HCT116 (cell line): ENCODE measurements at regions not wholly inside any gene's neighbourhood (a gene's known extent, or its start where the extent isn't known, plus 50 kb on each side); places are given as distances from the start of the nearest gene placed in this dataset.

Experiments
- ATAC-seq: fragments of 200-7000 bp; cut with Tn5 transposase; 2 replicates; pipeline ENCODE4 v1.9.1; 2020; ENCODE audit warnings: mild to moderate bottlenecking, moderate library complexity
- BruUV-seq: library from RNA; stranded (reverse); fragments of 400-500 nt; replicated peaks from 2 replicates; lab custom pipeline; 2021; lab: Mats Ljungman, UMichigan
- CTCF ChIA-PET: fragments of 300-600 bp; sonication (Branson Sonifier 250); formaldehyde crosslinking; loops from one replicate; lab custom pipeline; 2021; ENCODE audit warnings: antibody characterized with exemption; lab: Charles Lee
- POLR2A ChIA-PET: fragments of 300-600, 350-600 bp; sonication (Branson Sonifier 250); formaldehyde crosslinking; loops from one replicate; lab custom pipeline; 2021; ENCODE audit warnings: antibody characterized with exemption; lab: Charles Lee
- RAD21 ChIA-PET, 2 experiments: fragments of 300-600 bp; sonication (Branson Sonifier 250); formaldehyde crosslinking; loops; one replicate each; lab custom pipeline; 2023; ENCODE audit warnings: low total read pairs in 2 of 2; ENCODE audit not compliant: uncharacterized antibody in 2 of 2, unreplicated experiment in 2 of 2, low non-redundant PET in 1 of 2; lab: Charles Lee
- DNase-seq: peaks from one replicate; pipeline ENCODE4 v3.0.0-alpha.2; 2010; ENCODE audit warnings: low read depth, low spot score
- H2AFZ ChIP-seq: fragments of 200-600 bp; shearing (Covaris generic), sonication (generic); 2 replicates; pipeline ENCODE4 v1.6.1; 2017; ENCODE audit warnings: low read depth, mixed run types, mixed read lengths, antibody characterized with exemption, low read length; ENCODE audit not compliant: poor library complexity, severe bottlenecking
- H3K27ac ChIP-seq: 2 replicates; pipeline ENCODE4 v1.5.1; 2012; ENCODE audit warnings: low read depth, low read length
- H3K27me3 ChIP-seq: fragments of 200-600 bp; sonication (generic); 2 replicates; pipeline ENCODE4 v1.6.1; 2016; ENCODE audit warnings: mixed run types, low read length, mixed read lengths; ENCODE audit not compliant: insufficient read depth
- H3K36me3 ChIP-seq, 2 experiments: fragments of 200-500 bp in 1 of 2; fragments of 200-600 bp in 1 of 2; sonication (Bioruptor generic) in 1 of 2; sonication (generic) in 1 of 2; 2 replicates each; pipeline versions ENCODE4 v1.5.1 to v1.6.1; 2014 to 2016; ENCODE audit warnings: low read length in 2 of 2, inconsistent platforms in 1 of 2, mixed read lengths in 1 of 2, mixed run types in 1 of 2; ENCODE audit not compliant: insufficient read depth in 2 of 2, control insufficient read depth in 1 of 2
- H3K4me1 ChIP-seq, 2 experiments: fragments of 200-600 bp in 1 of 2; sonication (generic) in 1 of 2; 2 replicates each; pipeline versions ENCODE4 v1.5.1 to v1.6.1; 2012 to 2017; ENCODE audit warnings: low read length in 2 of 2, inconsistent platforms in 1 of 2, mild to moderate bottlenecking in 1 of 2, mixed read lengths in 1 of 2, mixed run types in 1 of 2, moderate library complexity in 1 of 2; ENCODE audit not compliant: insufficient read depth in 2 of 2, control insufficient read depth in 1 of 2
- H3K4me2 ChIP-seq: fragments of 200-600 bp; sonication (generic); 2 replicates; pipeline ENCODE4 v1.6.1; 2017; ENCODE audit warnings: mixed run types, low read length, mixed read lengths
- H3K4me3 ChIP-seq, 2 experiments: fragments of 200-600 bp in 1 of 2; sonication (generic) in 1 of 2; replicated peaks in 1 of 2; 2 replicates each; pipeline ENCODE4 v1.5.1; 2011 to 2016; ENCODE audit warnings: low read length in 2 of 2, control low read depth in 1 of 2, low read depth in 1 of 2, mild to moderate bottlenecking in 1 of 2, mixed read lengths in 1 of 2, mixed run types in 1 of 2
- H3K79me2 ChIP-seq: fragments of 200-600 bp; sonication (generic); 2 replicates; pipeline ENCODE4 v1.6.1; 2017; ENCODE audit warnings: mild to moderate bottlenecking, mixed run types, low read length, moderate library complexity, mixed read lengths; ENCODE audit not compliant: insufficient read depth
- H3K9ac ChIP-seq: fragments of 200-600 bp; sonication (generic); 2 replicates; pipeline ENCODE4 v1.6.1; 2016; ENCODE audit warnings: low read length, mixed read lengths
- H3K9me2 ChIP-seq: fragments of 200-600 bp; sonication (generic), shearing (Covaris generic); 2 replicates; pipeline ENCODE4 v1.6.1; 2017; ENCODE audit warnings: mixed run types, mild to moderate bottlenecking, moderate library complexity; ENCODE audit not compliant: insufficient read depth
- H3K9me3 ChIP-seq, 2 experiments: fragments of 200-500 bp in 1 of 2; fragments of 200-600 bp in 1 of 2; sonication (Bioruptor generic) in 1 of 2; sonication (generic) in 1 of 2; 2 replicates each; pipeline ENCODE4 v1.6.1; 2014 to 2017; ENCODE audit warnings: low read length in 2 of 2, mixed read lengths in 2 of 2, inconsistent platforms in 1 of 2, low read depth in 1 of 2, mild to moderate bottlenecking in 1 of 2, mixed run types in 1 of 2, moderate library complexity in 1 of 2; ENCODE audit not compliant: control insufficient read depth in 1 of 2, insufficient read depth in 1 of 2
- H4K20me1 ChIP-seq: fragments of 200-600 bp; sonication (generic), shearing (Covaris generic); 2 replicates; pipeline ENCODE4 v1.6.1; 2017; ENCODE audit warnings: mixed run types, mild to moderate bottlenecking, moderate library complexity; ENCODE audit not compliant: insufficient read depth
- CBX3 ChIP-seq: IDR thresholded peaks from 2 replicates; pipeline ENCODE4 v1.6.1; 2012; ENCODE audit warnings: low read depth
- CEBPB ChIP-seq: IDR thresholded peaks from 2 replicates; pipeline ENCODE4 v1.6.1; 2012; ENCODE audit warnings: low read depth
- EGR1 ChIP-seq: IDR thresholded peaks from 2 replicates; pipeline ENCODE4 v1.6.1; 2012; ENCODE audit warnings: low read depth
- ELF1 ChIP-seq: IDR thresholded peaks from 2 replicates; pipeline ENCODE4 v1.6.1; 2012; ENCODE audit warnings: low read depth, borderline replicate concordance
- EZH2 ChIP-seq: fragments of 200-600 bp; sonication (generic); IDR thresholded peaks from 2 replicates; pipeline ENCODE4 v1.6.1; 2017; ENCODE audit warnings: antibody characterized with exemption, mixed run types
- FOSL1 ChIP-seq: IDR thresholded peaks from 2 replicates; pipeline ENCODE4 v1.6.1; 2012; ENCODE audit warnings: low read depth
- JUND ChIP-seq: IDR thresholded peaks from 2 replicates; pipeline ENCODE4 v1.6.1; 2012
- RAD21 ChIP-seq: IDR thresholded peaks from 2 replicates; pipeline ENCODE4 v1.6.1; 2012; ENCODE audit warnings: low read depth, mild to moderate bottlenecking
- REST ChIP-seq: IDR thresholded peaks from 2 replicates; pipeline ENCODE4 v1.6.1; 2012; ENCODE audit warnings: low read depth
- SIN3A ChIP-seq: IDR thresholded peaks from 2 replicates; pipeline ENCODE4 v1.6.1; 2012; ENCODE audit warnings: low read depth
- SP1 ChIP-seq: IDR thresholded peaks from 2 replicates; pipeline ENCODE4 v1.6.1; 2012; ENCODE audit warnings: low read depth
- intact Hi-C: fragments of 100-400 bp; cut with micrococcal nuclease; formaldehyde crosslinking; loops from 2 replicates; pipeline ENCODE4 v1.10.0; 2022
- TF ChIP-seq, protein P1 (sequence below), 3 experiments: fragments of 200-600 bp in 1 of 3; sonication (generic) in 1 of 3; IDR thresholded peaks in 2 of 3; conservative IDR thresholded peaks in 1 of 3; 2 replicates each; pipeline ENCODE4 v1.5.1; 2012 to 2017; ENCODE audit warnings: low read depth in 2 of 3, low read length in 2 of 3, antibody characterized with exemption in 1 of 3, borderline replicate concordance in 1 of 3, control low read depth in 1 of 3, mild to moderate bottlenecking in 1 of 3, mixed read lengths in 1 of 3, mixed run types in 1 of 3, moderate library complexity in 1 of 3; ENCODE audit not compliant: insufficient read depth in 1 of 3
- TF ChIP-seq, protein P2 (sequence below): IDR thresholded peaks from 2 replicates; pipeline ENCODE4 v1.6.1; 2012

DNA sequence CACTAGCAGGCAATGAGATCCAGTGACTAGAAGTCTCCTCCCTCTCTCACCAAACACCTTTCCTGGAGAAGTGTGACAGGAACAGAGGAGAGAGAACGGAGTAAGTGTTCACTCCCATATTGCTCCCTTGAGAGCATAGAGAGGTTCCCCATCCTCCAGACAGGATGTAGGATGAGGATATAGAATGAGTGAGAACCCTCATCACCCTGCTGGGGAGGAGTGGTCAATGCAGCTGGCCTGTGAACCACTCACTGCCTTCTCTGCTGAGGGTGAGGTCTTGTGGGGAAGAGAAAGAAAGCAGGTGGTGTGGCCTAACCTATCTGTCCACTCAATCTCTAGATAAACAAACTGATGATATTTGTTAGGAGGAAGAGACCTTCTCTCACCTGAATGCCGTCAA lies 386.6 kb downstream of the PCDH20 start:
- H3K9me3 ChIP-seq, result no peaks in the 10 kb centered on the region
- no peaks in the 10 kb centered on the region for H4K20me1 ChIP-seq
- ChIA-PET CTCF (no interaction called here), RAD21 (no interaction called here), POLR2A (no interaction called here)
- BruUV-seq, result no TSS peak
- DNase-seq (no peak), ATAC-seq (peak; percentile 52; the same call in 1 of the 2 replicates)
- TF ChIP-seq, protein P1, sequence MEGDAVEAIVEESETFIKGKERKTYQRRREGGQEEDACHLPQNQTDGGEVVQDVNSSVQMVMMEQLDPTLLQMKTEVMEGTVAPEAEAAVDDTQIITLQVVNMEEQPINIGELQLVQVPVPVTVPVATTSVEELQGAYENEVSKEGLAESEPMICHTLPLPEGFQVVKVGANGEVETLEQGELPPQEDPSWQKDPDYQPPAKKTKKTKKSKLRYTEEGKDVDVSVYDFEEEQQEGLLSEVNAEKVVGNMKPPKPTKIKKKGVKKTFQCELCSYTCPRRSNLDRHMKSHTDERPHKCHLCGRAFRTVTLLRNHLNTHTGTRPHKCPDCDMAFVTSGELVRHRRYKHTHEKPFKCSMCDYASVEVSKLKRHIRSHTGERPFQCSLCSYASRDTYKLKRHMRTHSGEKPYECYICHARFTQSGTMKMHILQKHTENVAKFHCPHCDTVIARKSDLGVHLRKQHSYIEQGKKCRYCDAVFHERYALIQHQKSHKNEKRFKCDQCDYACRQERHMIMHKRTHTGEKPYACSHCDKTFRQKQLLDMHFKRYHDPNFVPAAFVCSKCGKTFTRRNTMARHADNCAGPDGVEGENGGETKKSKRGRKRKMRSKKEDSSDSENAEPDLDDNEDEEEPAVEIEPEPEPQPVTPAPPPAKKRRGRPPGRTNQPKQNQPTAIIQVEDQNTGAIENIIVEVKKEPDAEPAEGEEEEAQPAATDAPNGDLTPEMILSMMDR (IDR thresholded peaks at IDR 0.05 in 2 of 3, conservative IDR thresholded peaks at IDR 0.05 in 1 of 3; ENCODE audit: borderline replicate concordance in 1 of 3, insufficient read depth in 1 of 3, low read depth in 2 of 3, low read length in 2 of 3), result 0 out of 6 replicates have a peak, but pooled peaks of 1 of the 3 experiments have one; percentile 11
- TF ChIP-seq JUND, result no peak
- no peak overlapping the region for H3K9ac ChIP-seq
- H3K4me1 ChIP-seq, result no peaks in the 10 kb centered on the region
- no peaks in the 10 kb centered on the region for H3K9me2 ChIP-seq
- H3K36me3 ChIP-seq, result no peaks in the 10 kb centered on the region
- H3K4me2 ChIP-seq, result no peak overlapping the region
- H3K79me2 ChIP-seq, result no peaks in the 10 kb centered on the region
- intact Hi-C loops, result no loop called here
- no peak overlapping the region for H3K4me3 ChIP-seq
- H3K27me3 ChIP-seq, result no peaks in the 10 kb centered on the region
- no peak overlapping the region for H2AFZ ChIP-seq
- H3K27ac ChIP-seq, result no peak overlapping the region

- intact Hi-C loops, result no loop called here
- no peak for ATAC-seq
- TF ChIP-seq EGR1 (no peak), ELF1 (no peak), CEBPB (no peak), RAD21 (no peak), SP1 (no peak), REST (no peak), CBX3 (no peak), SIN3A (no peak), EZH2 (no peak), FOSL1 (no peak)
- TF ChIP-seq, protein P1 (IDR thresholded peaks at IDR 0.05 in 2 of 3, conservative IDR thresholded peaks at IDR 0.05 in 1 of 3; ENCODE audit: borderline replicate concordance in 1 of 3, insufficient read depth in 1 of 3, low read depth in 2 of 3, low read length in 2 of 3), result no peak
- TF ChIP-seq, protein P2, sequence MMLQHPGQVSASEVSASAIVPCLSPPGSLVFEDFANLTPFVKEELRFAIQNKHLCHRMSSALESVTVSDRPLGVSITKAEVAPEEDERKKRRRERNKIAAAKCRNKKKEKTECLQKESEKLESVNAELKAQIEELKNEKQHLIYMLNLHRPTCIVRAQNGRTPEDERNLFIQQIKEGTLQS, result no peak
- no TSS peak for BruUV-seq
- ChIA-PET POLR2A (no interaction called here), CTCF (no interaction called here), RAD21 (no interaction called here)
- no peaks in the 10 kb centered on the region for H3K79me2 ChIP-seq
- no peaks in the 10 kb centered on the region for H4K20me1 ChIP-seq
- H3K36me3 ChIP-seq, result no peaks in the 10 kb centered on the region
- no peak overlapping the region for H3K27ac ChIP-seq
- no peak overlapping the region for H3K4me2 ChIP-seq
- H3K9me2 ChIP-seq, result no peaks in the 10 kb centered on the region
- DNase-seq, result no peak
- H3K9ac ChIP-seq, result no peak overlapping the region
- H3K9me3 ChIP-seq, result no peaks in the 10 kb centered on the region
- no peaks in the 10 kb centered on the region for H3K4me1 ChIP-seq
- no peak overlapping the region for H2AFZ ChIP-seq
- no peaks in the 10 kb centered on the region for H3K27me3 ChIP-seq
- H3K4me3 ChIP-seq, result no peak overlapping the region
These were observed 391.6 kb downstream of the PCDH20 start for GRCh38 chr13:61024046-61024445.
